PFSK-1 (cell line): ENCODE measurements at regions not wholly inside any gene's neighbourhood (a gene's known extent, or its start where the extent isn't known, plus 50 kb on each side); places are given as distances from the start of the nearest gene placed in this dataset.

Source experiments
- FOXP2 ChIP-seq: optimal IDR thresholded peaks from 2 replicates; pipeline ENCODE3; 2011; ENCODE audit warnings: borderline replicate concordance, control low read depth, inconsistent platforms; ENCODE audit not compliant: insufficient read depth; ENCODE audit errors: extremely low read length, extremely low read depth
- POLR2AphosphoS5 ChIP-seq: IDR thresholded peaks from 2 replicates; pipeline ENCODE4 v1.6.1; 2012; ENCODE audit warnings: low read depth, mild to moderate bottlenecking, control low read depth, low read length, moderate library complexity
- REST ChIP-seq, 2 experiments: IDR thresholded peaks; 2 replicates each; pipeline versions ENCODE4 v1.6.1 to v1.8.0; 2011 to 2012; ENCODE audit warnings: low read depth in 2 of 2, low read length in 2 of 2, control low read depth in 1 of 2, inconsistent platforms in 1 of 2, mild to moderate bottlenecking in 1 of 2, moderate library complexity in 1 of 2; ENCODE audit not compliant: insufficient read depth in 1 of 2
- SIN3A ChIP-seq: IDR thresholded peaks from 2 replicates; pipeline ENCODE4 v1.6.1; 2012; ENCODE audit warnings: mild to moderate bottlenecking, low read length, moderate library complexity, borderline replicate concordance; ENCODE audit not compliant: insufficient read depth
- TAF1 ChIP-seq: IDR thresholded peaks from 2 replicates; pipeline ENCODE4 v1.6.1; 2012; ENCODE audit warnings: low read length, control low read depth, borderline replicate concordance; ENCODE audit not compliant: insufficient read depth

GRCh38 chr20:62555642-62556420 is 80.0 kb upstream of the GATA5 start:
- TF ChIP-seq POLR2AphosphoS5 (no peak), REST (IDR thresholded peaks at IDR 0.05; ENCODE audit: insufficient read depth in 1 of 2, low read depth in 2 of 2, low read length in 2 of 2) (no peak), FOXP2 (no peak)

GRCh38 chr20:62557462-62557861 is 81.7 kb upstream of the GATA5 start:
- TF ChIP-seq FOXP2 (no peak), TAF1 (no peak), POLR2AphosphoS5 (no peak), REST (IDR thresholded peaks at IDR 0.05; ENCODE audit: insufficient read depth in 1 of 2, low read depth in 2 of 2, low read length in 2 of 2) (no peak), SIN3A (no peak)

GRCh38 chr20:62557999-62558408 is 82.2 kb upstream of the GATA5 start:
- TF ChIP-seq SIN3A (no peak), TAF1 (no peak), REST (IDR thresholded peaks at IDR 0.05; ENCODE audit: insufficient read depth in 1 of 2, low read depth in 2 of 2, low read length in 2 of 2) (no peak), FOXP2 (no peak), POLR2AphosphoS5 (no peak)

- TF ChIP-seq FOXP2 (no peak), TAF1 (no peak), POLR2AphosphoS5 (no peak), SIN3A (no peak), REST (IDR thresholded peaks at IDR 0.05; ENCODE audit: insufficient read depth in 1 of 2, low read depth in 2 of 2, low read length in 2 of 2) (no peak)
Measured at GRCh38 chr20:62558779-62559178, 83.0 kb upstream of the GATA5 start.

GRCh38 chr20:62560162-62560561 is 82.1 kb upstream of the SLCO4A1 start:
- TF ChIP-seq FOXP2 (no peak), SIN3A (no peak), POLR2AphosphoS5 (no peak), TAF1 (no peak), REST (IDR thresholded peaks at IDR 0.05; ENCODE audit: insufficient read depth in 1 of 2, low read depth in 2 of 2, low read length in 2 of 2) (no peak)
